PFSK-1 (cell line): ENCODE measurements at regions not wholly inside any gene's neighbourhood (a gene's known extent, or its start where the extent isn't known, plus 50 kb on each side); places are given as distances from the start of the nearest gene placed in this dataset.

Experiments used
- FOXP2 ChIP-seq: optimal IDR thresholded peaks from 2 replicates; pipeline ENCODE3; 2011; ENCODE audit warnings: borderline replicate concordance, control low read depth, inconsistent platforms; ENCODE audit not compliant: insufficient read depth; ENCODE audit errors: extremely low read length, extremely low read depth
- POLR2AphosphoS5 ChIP-seq: IDR thresholded peaks from 2 replicates; pipeline ENCODE4 v1.6.1; 2012; ENCODE audit warnings: low read depth, mild to moderate bottlenecking, control low read depth, low read length, moderate library complexity
- SIN3A ChIP-seq: IDR thresholded peaks from 2 replicates; pipeline ENCODE4 v1.6.1; 2012; ENCODE audit warnings: mild to moderate bottlenecking, low read length, moderate library complexity, borderline replicate concordance; ENCODE audit not compliant: insufficient read depth
- TAF1 ChIP-seq: IDR thresholded peaks from 2 replicates; pipeline ENCODE4 v1.6.1; 2012; ENCODE audit warnings: low read length, control low read depth, borderline replicate concordance; ENCODE audit not compliant: insufficient read depth
- TF ChIP-seq, protein P1 (sequence below), 2 experiments: IDR thresholded peaks; 2 replicates each; pipeline versions ENCODE4 v1.6.1 to v1.8.0; 2011 to 2012; ENCODE audit warnings: low read depth in 2 of 2, low read length in 2 of 2, control low read depth in 1 of 2, inconsistent platforms in 1 of 2, mild to moderate bottlenecking in 1 of 2, moderate library complexity in 1 of 2; ENCODE audit not compliant: insufficient read depth in 1 of 2

DNA sequence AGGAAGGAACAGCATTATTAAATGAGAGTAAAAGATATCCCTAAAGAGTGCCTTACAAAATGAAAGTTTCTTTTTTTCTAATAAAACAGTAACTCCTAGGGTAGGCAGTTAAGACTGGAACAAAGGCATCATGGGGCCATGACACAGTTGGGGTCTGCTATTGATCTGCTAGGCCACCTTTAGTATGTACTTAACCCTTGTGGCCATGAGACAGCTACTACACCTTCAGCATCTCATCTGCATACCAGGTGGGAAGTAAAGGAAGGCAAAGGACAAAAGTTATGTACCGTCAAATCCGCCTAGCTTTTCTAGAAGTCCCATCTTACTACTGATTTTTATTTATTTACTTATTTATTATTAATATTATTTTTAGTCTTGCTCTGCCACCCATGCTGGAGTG lies 93.8 kb upstream of the FHIT start:
- no peak for TF ChIP-seq SIN3A
- TF ChIP-seq POLR2AphosphoS5 = no peak
- no peak for TF ChIP-seq TAF1
- TF ChIP-seq, protein P1, sequence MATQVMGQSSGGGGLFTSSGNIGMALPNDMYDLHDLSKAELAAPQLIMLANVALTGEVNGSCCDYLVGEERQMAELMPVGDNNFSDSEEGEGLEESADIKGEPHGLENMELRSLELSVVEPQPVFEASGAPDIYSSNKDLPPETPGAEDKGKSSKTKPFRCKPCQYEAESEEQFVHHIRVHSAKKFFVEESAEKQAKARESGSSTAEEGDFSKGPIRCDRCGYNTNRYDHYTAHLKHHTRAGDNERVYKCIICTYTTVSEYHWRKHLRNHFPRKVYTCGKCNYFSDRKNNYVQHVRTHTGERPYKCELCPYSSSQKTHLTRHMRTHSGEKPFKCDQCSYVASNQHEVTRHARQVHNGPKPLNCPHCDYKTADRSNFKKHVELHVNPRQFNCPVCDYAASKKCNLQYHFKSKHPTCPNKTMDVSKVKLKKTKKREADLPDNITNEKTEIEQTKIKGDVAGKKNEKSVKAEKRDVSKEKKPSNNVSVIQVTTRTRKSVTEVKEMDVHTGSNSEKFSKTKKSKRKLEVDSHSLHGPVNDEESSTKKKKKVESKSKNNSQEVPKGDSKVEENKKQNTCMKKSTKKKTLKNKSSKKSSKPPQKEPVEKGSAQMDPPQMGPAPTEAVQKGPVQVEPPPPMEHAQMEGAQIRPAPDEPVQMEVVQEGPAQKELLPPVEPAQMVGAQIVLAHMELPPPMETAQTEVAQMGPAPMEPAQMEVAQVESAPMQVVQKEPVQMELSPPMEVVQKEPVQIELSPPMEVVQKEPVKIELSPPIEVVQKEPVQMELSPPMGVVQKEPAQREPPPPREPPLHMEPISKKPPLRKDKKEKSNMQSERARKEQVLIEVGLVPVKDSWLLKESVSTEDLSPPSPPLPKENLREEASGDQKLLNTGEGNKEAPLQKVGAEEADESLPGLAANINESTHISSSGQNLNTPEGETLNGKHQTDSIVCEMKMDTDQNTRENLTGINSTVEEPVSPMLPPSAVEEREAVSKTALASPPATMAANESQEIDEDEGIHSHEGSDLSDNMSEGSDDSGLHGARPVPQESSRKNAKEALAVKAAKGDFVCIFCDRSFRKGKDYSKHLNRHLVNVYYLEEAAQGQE (IDR thresholded peaks at IDR 0.05; ENCODE audit: insufficient read depth in 1 of 2, low read depth in 2 of 2, low read length in 2 of 2) = no peak
- no peak for TF ChIP-seq FOXP2

DNA sequence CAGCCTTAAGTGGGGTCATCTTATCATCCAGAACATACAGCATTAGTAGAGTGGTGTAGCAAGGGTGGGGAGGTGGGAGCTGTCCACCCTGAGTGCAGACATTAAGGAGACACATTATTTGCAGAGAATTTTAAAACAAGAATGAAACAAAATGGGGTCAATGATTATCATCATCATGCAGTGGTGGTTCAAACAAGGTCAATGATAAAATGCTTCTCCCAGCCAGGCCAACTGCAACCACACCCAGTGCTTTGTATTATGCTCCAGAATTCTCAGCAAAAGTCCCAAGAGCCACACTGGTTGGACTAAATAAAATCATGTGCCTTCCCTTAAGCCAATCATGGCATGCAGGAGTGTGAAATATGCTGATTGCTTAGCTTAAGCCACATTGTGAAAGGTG lies 96.7 kb upstream of the FHIT start:
- no peak for TF ChIP-seq FOXP2
- no peak for TF ChIP-seq SIN3A
- TF ChIP-seq TAF1 = no peak
- TF ChIP-seq POLR2AphosphoS5 = no peak
- TF ChIP-seq, protein P1 (IDR thresholded peaks at IDR 0.05; ENCODE audit: insufficient read depth in 1 of 2, low read depth in 2 of 2, low read length in 2 of 2) = no peak

DNA sequence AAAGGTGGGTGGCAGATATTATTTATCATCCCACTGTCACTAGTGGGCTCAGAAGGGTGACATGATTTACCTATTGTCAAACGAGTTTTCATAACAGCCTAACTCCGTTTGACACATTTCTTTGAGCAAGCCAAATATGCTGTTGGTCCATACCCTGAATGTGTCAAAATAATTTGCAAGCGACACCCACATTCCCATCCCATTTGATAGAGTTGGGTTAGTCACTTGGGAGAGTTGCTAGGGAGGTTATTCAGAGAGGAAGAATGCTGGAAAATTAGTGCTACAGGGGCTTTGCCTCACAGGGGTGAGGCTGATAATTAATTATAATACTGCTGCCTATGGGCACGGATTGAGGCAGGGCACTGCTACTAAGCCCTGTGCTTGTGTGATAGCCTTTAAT lies 98.5 kb upstream of the FHIT start:
- TF ChIP-seq, protein P1 (IDR thresholded peaks at IDR 0.05; ENCODE audit: insufficient read depth in 1 of 2, low read depth in 2 of 2, low read length in 2 of 2) = no peak
- TF ChIP-seq FOXP2 (no peak), TAF1 (no peak), SIN3A (no peak), POLR2AphosphoS5 (no peak)

DNA sequence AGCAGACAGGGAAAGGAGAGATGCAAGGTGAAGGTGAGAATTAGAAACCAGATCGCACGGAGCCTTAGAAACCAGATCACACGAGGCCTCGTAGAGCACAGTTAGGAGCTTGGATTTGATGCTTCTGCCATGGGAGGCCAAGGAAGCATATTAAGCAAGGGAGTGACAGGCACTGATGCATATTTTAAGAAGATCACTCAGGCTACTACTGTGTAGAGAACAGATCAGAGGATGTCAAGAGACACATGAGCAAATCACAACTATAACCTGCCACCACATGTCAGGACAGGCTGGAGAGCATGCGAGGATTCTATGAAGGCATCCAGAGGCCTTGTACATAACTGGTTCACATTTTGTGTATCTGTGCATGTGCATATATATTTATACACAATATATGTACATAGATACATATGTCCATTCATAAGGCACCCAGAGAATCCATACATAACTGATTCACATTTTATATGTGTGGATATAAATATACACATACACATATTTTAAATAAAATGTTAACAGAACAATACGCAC lies 99.6 kb upstream of the FHIT start:
- TF ChIP-seq SIN3A (no peak), TAF1 (no peak), POLR2AphosphoS5 (no peak), FOXP2 (no peak)
- TF ChIP-seq, protein P1 (IDR thresholded peaks at IDR 0.05; ENCODE audit: insufficient read depth in 1 of 2, low read depth in 2 of 2, low read length in 2 of 2) = no peak

DNA sequence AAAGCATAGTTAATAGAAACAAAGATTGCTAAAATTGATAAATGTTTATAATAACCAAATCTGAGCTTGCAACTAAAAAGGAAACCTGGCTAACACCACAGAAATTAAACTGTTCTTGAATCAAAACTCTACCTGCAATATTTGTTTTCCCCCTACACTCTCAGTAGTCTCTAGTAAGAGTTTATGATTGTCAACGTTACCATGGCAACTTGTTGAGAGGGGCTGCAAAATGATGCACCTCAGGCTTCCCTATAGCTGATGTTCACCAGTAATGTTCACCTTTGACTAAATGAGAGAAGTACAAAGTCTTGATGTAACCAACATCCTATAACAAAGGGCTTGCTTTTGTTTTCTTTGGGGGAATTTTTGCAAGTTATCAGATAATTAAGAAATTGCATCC lies 101.1 kb upstream of the FHIT start:
- TF ChIP-seq SIN3A (no peak), FOXP2 (no peak), TAF1 (no peak), POLR2AphosphoS5 (no peak)
- TF ChIP-seq, protein P1 (IDR thresholded peaks at IDR 0.05; ENCODE audit: insufficient read depth in 1 of 2, low read depth in 2 of 2, low read length in 2 of 2) = no peak
